Naive thymus-derived CD8-positive, alpha-beta T cell (primary cell): ENCODE measurements at regions not wholly inside any gene's neighbourhood (a gene's known extent, or its start where the extent isn't known, plus 50 kb on each side); places are given as distances from the start of the nearest gene placed in this dataset.
A peak's percentile ranks its signal among the peaks of the same experiment; 100 is the strongest.
"Not testable (repeated sequence)": the region's sequence is repeated elsewhere in the genome, so short reads cannot be mapped to it uniquely, and the experiment has no call there.

ENCODE experiments used
- ATAC-seq, 2 donors: fragments of 150-1000 bp; cut with Tn5 transposase in 1 of 2; sonication (Bioruptor Pico), chemical (Tn5 transposase) in 1 of 2; 1 replicate in 1 of 2; 2 replicates in 1 of 2; pipeline ENCODE4 v1.10.0; 2021; ENCODE audit warnings: mild to moderate bottlenecking in 2 of 2, moderate library complexity in 2 of 2
- POLR2A ChIA-PET: fragments of 350-600 bp; sonication (Branson Sonifier 250); formaldehyde crosslinking; loops from one replicate; lab custom pipeline; 2021; ENCODE audit warnings: antibody characterized with exemption; lab: Charles Lee
- DNase-seq, 10 donors: peaks; one replicate each; pipeline versions ENCODE4 v3.0.0 to v3.0.0-alpha.2; 2020 to 2022
- H3K27ac Mint-ChIP-seq, 10 donors: one replicate each; pipeline ENCODE4 v1.8.0; 2020 to 2022; ENCODE audit warnings: mild to moderate bottlenecking in 10 of 10, mixed read lengths in 10 of 10, moderate library complexity in 4 of 10, inconsistent platforms in 1 of 10
- H3K27me3 Mint-ChIP-seq, 5 donors: one replicate each; pipeline ENCODE4 v1.8.0; 2021 to 2022; ENCODE audit warnings: mixed read lengths in 5 of 5
- H3K36me3 Mint-ChIP-seq, 3 donors: one replicate each; pipeline ENCODE4 v1.8.0; 2020 to 2022; ENCODE audit warnings: mixed read lengths in 3 of 3, mild to moderate bottlenecking in 2 of 3, inconsistent platforms in 1 of 3
- H3K4me1 Mint-ChIP-seq, 4 donors: one replicate each; pipeline ENCODE4 v1.8.0; 2021 to 2022; ENCODE audit warnings: mixed read lengths in 4 of 4
- H3K4me3 Mint-ChIP-seq, 10 donors: one replicate each; pipeline ENCODE4 v1.8.0; 2020 to 2022; ENCODE audit warnings: mild to moderate bottlenecking in 10 of 10, mixed read lengths in 10 of 10, moderate library complexity in 6 of 10, inconsistent platforms in 1 of 10
- H3K9me3 Mint-ChIP-seq, 9 donors: one replicate each; pipeline ENCODE4 v1.8.0; 2020 to 2022; ENCODE audit warnings: mixed read lengths in 9 of 9, mild to moderate bottlenecking in 3 of 9, inconsistent platforms in 1 of 9, moderate library complexity in 1 of 9

GRCh38 chr12:61282790-61283575 lies 977.2 kb upstream of the USP15 start:
- no peak for ATAC-seq
- Mint-ChIP-seq H3K27ac (no peak overlapping the region), H3K4me3 (no peak overlapping the region), H3K36me3 (peaks cover 0 to 17% (median 2%) of the 10 kb centered on the region in 3 donors), H3K27me3 (no peaks in the 10 kb centered on the region), H3K9me3 (peaks cover 0 to 43% (median 18%) of the 10 kb centered on the region in 9 donors), H3K4me1 (no peaks in the 10 kb centered on the region)
- POLR2A ChIA-PET = no interaction called here
- DNase-seq = no peak

GRCh38 chr12:61290473-61290872 lies 969.7 kb upstream of the USP15 start:
- Mint-ChIP-seq H3K4me3 (no peak overlapping the region), H3K4me1 (no peaks in the 10 kb centered on the region), H3K27me3 (no peaks in the 10 kb centered on the region), H3K36me3 (peaks cover 0 to 21% (median 0%) of the 10 kb centered on the region in 3 donors), H3K9me3 (peaks cover 5 to 64% (median 22%) of the 10 kb centered on the region in 9 donors), H3K27ac (no peak overlapping the region)
- POLR2A ChIA-PET = no interaction called here
- DNase-seq = no peak
- ATAC-seq = no peak

- no peak overlapping the region for H3K4me3 Mint-ChIP-seq
- H3K27ac Mint-ChIP-seq = no peak overlapping the region
- POLR2A ChIA-PET = no interaction called here
- DNase-seq (no peak), ATAC-seq (no peak)
- peaks cover 5 to 59% (median 26%) of the 10 kb centered on the region in 9 donors for H3K9me3 Mint-ChIP-seq
- peaks cover 0 to 20% (median 0%) of the 10 kb centered on the region in 3 donors for H3K36me3 Mint-ChIP-seq
- no peaks in the 10 kb centered on the region for H3K27me3 Mint-ChIP-seq
- H3K4me1 Mint-ChIP-seq = no peaks in the 10 kb centered on the region
These were observed 968.6 kb upstream of the USP15 start for GRCh38 chr12:61291647-61292046.

GRCh38 chr12:61294011-61294410 lies 966.2 kb upstream of the USP15 start:
- H3K4me3 Mint-ChIP-seq, H3K4me1 Mint-ChIP-seq, H3K27me3 Mint-ChIP-seq, H3K36me3 Mint-ChIP-seq, POLR2A ChIA-PET, ATAC-seq, H3K27ac Mint-ChIP-seq, DNase-seq: not testable (repeated sequence)
- H3K9me3 Mint-ChIP-seq = peaks cover 4 to 41% (median 12%) of the 10 kb centered on the region in 9 donors

- POLR2A ChIA-PET = no interaction called here
- Mint-ChIP-seq H3K27ac (no peak overlapping the region), H3K4me1 (no peaks in the 10 kb centered on the region), H3K36me3 (no peaks in the 10 kb centered on the region), H3K4me3 (no peak overlapping the region), H3K9me3 (peaks cover 0 to 9% (median under 1%) of the 10 kb centered on the region in 9 donors), H3K27me3 (no peaks in the 10 kb centered on the region)
- ATAC-seq = no peak
- DNase-seq = no peak
These were observed 958.4 kb upstream of the USP15 start for GRCh38 chr12:61301817-61302216.

- no peaks in the 10 kb centered on the region for H3K27me3 Mint-ChIP-seq
- POLR2A ChIA-PET = no interaction called here
- ATAC-seq = no peak
These were observed 957.9 kb upstream of the USP15 start for GRCh38 chr12:61302282-61302681.

GRCh38 chr12:61308220-61308619 lies 952.0 kb upstream of the USP15 start:
- H3K4me1 Mint-ChIP-seq = no peaks in the 10 kb centered on the region

More at GRCh38 chr12:61302282-61302681, 957.9 kb upstream of the USP15 start:
- Mint-ChIP-seq H3K9me3 (peaks cover 0 to 9% (median 0%) of the 10 kb centered on the region in 9 donors), H3K27ac (no peak overlapping the region), H3K4me3 (no peak overlapping the region), H3K4me1 (no peaks in the 10 kb centered on the region), H3K36me3 (no peaks in the 10 kb centered on the region)
- no peak for DNase-seq

GRCh38 chr12:61311413-61311812 lies 948.8 kb upstream of the USP15 start:
- no peak for DNase-seq
- no peaks in the 10 kb centered on the region for H3K4me1 Mint-ChIP-seq

More at GRCh38 chr12:61308220-61308619, 952.0 kb upstream of the USP15 start:
- no peak overlapping the region for H3K4me3 Mint-ChIP-seq
- peak in 1 of 10 donors; percentile 21 for DNase-seq
- H3K9me3 Mint-ChIP-seq = peaks cover 0 to 16% (median 3%) of the 10 kb centered on the region in 9 donors
- ATAC-seq = no peak
- H3K27me3 Mint-ChIP-seq = no peaks in the 10 kb centered on the region
- no peaks in the 10 kb centered on the region for H3K36me3 Mint-ChIP-seq
- POLR2A ChIA-PET = no interaction called here
- H3K27ac Mint-ChIP-seq = no peak overlapping the region

GRCh38 chr12:61348871-61349270 lies 911.3 kb upstream of the USP15 start:
- no peak for DNase-seq
- Mint-ChIP-seq H3K4me3 (no peak overlapping the region), H3K4me1 (no peaks in the 10 kb centered on the region), H3K36me3 (no peaks in the 10 kb centered on the region), H3K27ac (no peak overlapping the region), H3K27me3 (no peaks in the 10 kb centered on the region), H3K9me3 (peaks cover 0 to 12% (median 0%) of the 10 kb centered on the region in 9 donors)
- POLR2A ChIA-PET = no interaction called here
- ATAC-seq = no peak

More at GRCh38 chr12:61311413-61311812, 948.8 kb upstream of the USP15 start:
- peaks cover 0 to 16% (median 3%) of the 10 kb centered on the region in 9 donors for H3K9me3 Mint-ChIP-seq
- no peaks in the 10 kb centered on the region for H3K27me3 Mint-ChIP-seq
- H3K27ac Mint-ChIP-seq = no peak overlapping the region
- POLR2A ChIA-PET = no interaction called here
- no peak for ATAC-seq
- H3K36me3 Mint-ChIP-seq = no peaks in the 10 kb centered on the region
- no peak overlapping the region for H3K4me3 Mint-ChIP-seq

- POLR2A ChIA-PET = no interaction called here
- no peak for DNase-seq
These were observed 905.1 kb upstream of the USP15 start for GRCh38 chr12:61355105-61355504.

GRCh38 chr12:61356485-61356884 lies 903.7 kb upstream of the USP15 start:
- DNase-seq (no peak), ATAC-seq (no peak)
- H3K27me3 Mint-ChIP-seq = no peaks in the 10 kb centered on the region
- H3K9me3 Mint-ChIP-seq = peaks cover 0 to 6% (median 0%) of the 10 kb centered on the region in 9 donors
- H3K4me3 Mint-ChIP-seq = no peak overlapping the region
- POLR2A ChIA-PET = no interaction called here
- no peaks in the 10 kb centered on the region for H3K36me3 Mint-ChIP-seq
- H3K27ac Mint-ChIP-seq = no peak overlapping the region
- H3K4me1 Mint-ChIP-seq = no peaks in the 10 kb centered on the region

More at GRCh38 chr12:61355105-61355504, 905.1 kb upstream of the USP15 start:
- Mint-ChIP-seq H3K9me3 (peaks cover 0 to 6% (median 0%) of the 10 kb centered on the region in 9 donors), H3K4me1 (no peaks in the 10 kb centered on the region), H3K36me3 (no peaks in the 10 kb centered on the region), H3K27me3 (no peaks in the 10 kb centered on the region), H3K27ac (no peak overlapping the region), H3K4me3 (no peak overlapping the region)
- ATAC-seq = no peak

GRCh38 chr12:61357496-61357895 lies 902.7 kb upstream of the USP15 start:
- no peak for DNase-seq
- Mint-ChIP-seq H3K9me3 (peaks cover 0 to 6% (median 0%) of the 10 kb centered on the region in 9 donors), H3K27ac (no peak overlapping the region), H3K36me3 (no peaks in the 10 kb centered on the region), H3K4me3 (no peak overlapping the region), H3K4me1 (no peaks in the 10 kb centered on the region), H3K27me3 (no peaks in the 10 kb centered on the region)
- POLR2A ChIA-PET = no interaction called here
- no peak for ATAC-seq

GRCh38 chr12:61362037-61362436 lies 898.2 kb upstream of the USP15 start:
- Mint-ChIP-seq H3K27ac (no peak overlapping the region), H3K4me1 (no peaks in the 10 kb centered on the region), H3K36me3 (no peaks in the 10 kb centered on the region), H3K4me3 (no peak overlapping the region), H3K9me3 (peaks cover 0 to 4% (median 0%) of the 10 kb centered on the region in 9 donors), H3K27me3 (no peaks in the 10 kb centered on the region)
- ATAC-seq (no peak), DNase-seq (no peak)
- POLR2A ChIA-PET = no interaction called here
